ENCODE measurements at regions not wholly inside any gene's neighbourhood (a gene's known extent, or its start where the extent isn't known, plus 50 kb on each side); places are given as distances from the start of the nearest gene placed in this dataset.

GRCh38 chr7:115229401-115230105 lies 307.7 kb downstream of the MDFIC start:
- H3K9me1 ChIP-seq (replicated peaks; ENCODE audit: control insufficient read depth, extremely low read depth, insufficient read depth, low read length) = no peaks in the 10 kb centered on the region
- DNase-seq (ENCODE audit: low read depth, low spot score) = no peak
- no peak overlapping the region for H3K9ac ChIP-seq (replicated peaks; ENCODE audit: extremely low read depth, insufficient read depth, low read length)
- no TSS peak for BruUV-seq (replicated peaks)
- no peaks in the 10 kb centered on the region for H3K27me3 ChIP-seq (ENCODE audit: control insufficient read depth in 2 of 2, insufficient read depth in 2 of 2, low read length in 2 of 2)
- no peaks in the 10 kb centered on the region for H4K20me1 ChIP-seq (replicated peaks; ENCODE audit: control insufficient read depth, extremely low read depth, insufficient read depth, low read length)
- POLR2A ChIA-PET = no interaction called here
- no peak overlapping the region for H3K4me2 ChIP-seq (ENCODE audit: insufficient read depth, low read length)
- no peaks in the 10 kb centered on the region for H3K9me3 ChIP-seq (replicated peaks; ENCODE audit: control insufficient read depth, insufficient read depth, low read length)
- no peak overlapping the region for H2AFZ ChIP-seq (ENCODE audit: low read depth, low read length)
- H3K27ac ChIP-seq (ENCODE audit: insufficient read depth, low read depth, low read length) = no peak overlapping the region
- TF ChIP-seq POLR2AphosphoS5 (IDR thresholded peaks at IDR 0.05; ENCODE audit: insufficient read depth, low read depth, low read length) (no peak), GATA2 (IDR thresholded peaks at IDR 0.05; ENCODE audit: insufficient read depth, insufficient read length, low read depth, low read length) (no peak), POLR2A (IDR thresholded peaks at IDR 0.05; ENCODE audit: low read depth, low read length) (no peak), JUN (IDR thresholded peaks at IDR 0.05; ENCODE audit: borderline replicate concordance, insufficient read depth, insufficient read length, low read depth) (no peak), EZH2 (IDR thresholded peaks at IDR 0.05; ENCODE audit: borderline replicate concordance, low read depth, low read length, severe bottlenecking) (no peak), MAX (IDR thresholded peaks at IDR 0.05; ENCODE audit: insufficient read depth, insufficient read length) (no peak), CTCF (IDR thresholded peaks at IDR 0.05; ENCODE audit: extremely low read depth in 1 of 2, insufficient read depth in 1 of 2, low read depth in 1 of 2, low read length in 2 of 2) (no peak), MYC (IDR thresholded peaks at IDR 0.05; ENCODE audit: low read depth, low read length) (no peak), FOS (IDR thresholded peaks at IDR 0.05; ENCODE audit: borderline replicate concordance, insufficient read depth, low read length) (no peak)
- intact Hi-C loops (cut with micrococcal nuclease) (loop anchor here (5.0 kb wide), 1 partner anchor 132 kb away; no protein-coding TSS in a partner anchor), dilution Hi-C loops (cut with MboI; ENCODE audit: extremely low pct_ligation_motif_present, low sequenced_read_pairs) (no loop called here)
- H3K36me3 ChIP-seq (ENCODE audit: control insufficient read depth in 2 of 2, extremely low read depth in 1 of 2, insufficient read depth in 2 of 2, low read length in 2 of 2) = no peaks in the 10 kb centered on the region
- H3K4me3 ChIP-seq (replicated peaks in 1 of 3; ENCODE audit: insufficient read depth in 1 of 3, low read depth in 1 of 3, low read length in 3 of 3) = no peak overlapping the region
- H3K79me2 ChIP-seq (ENCODE audit: control insufficient read depth, insufficient read depth, low read length) = no peaks in the 10 kb centered on the region
- no peak for FAIRE-seq
- peaks cover 15% of the 10 kb centered on the region for H3K4me1 ChIP-seq (ENCODE audit: control insufficient read depth, extremely low read depth, insufficient read depth, low read length)
- CTCF ChIA-PET = no interaction called here

All from endothelial cell of umbilical vein (primary cell).